Coronary artery (tissue), 2 donors: ENCODE measurements at regions not wholly inside any gene's neighbourhood (a gene's known extent, or its start where the extent isn't known, plus 50 kb on each side); places are given as distances from the start of the nearest gene placed in this dataset.
A peak's percentile ranks its signal among the peaks of the same experiment; 100 is the strongest.

Experiments used
- DNase-seq: peaks from one replicate; pipeline ENCODE4 v3.0.0-alpha.2; 2017; ENCODE audit warnings: low spot score
- H3K27ac ChIP-seq, 2 donors: fragments of 200-600 bp; sonication (generic); one replicate each; pipeline ENCODE4 v1.5.1; 2016 to 2019
- H3K4me3 ChIP-seq: fragments of 200-600 bp; sonication (generic); 2 replicates; pipeline ENCODE4 v1.5.1; 2016; ENCODE audit warnings: mild to moderate bottlenecking, moderate library complexity
- CTCF ChIP-seq: fragments of 200-600 bp; sonication (generic); IDR thresholded peaks from one replicate; pipeline ENCODE4 v1.5.1; 2019; ENCODE audit warnings: antibody characterized with exemption

DNA sequence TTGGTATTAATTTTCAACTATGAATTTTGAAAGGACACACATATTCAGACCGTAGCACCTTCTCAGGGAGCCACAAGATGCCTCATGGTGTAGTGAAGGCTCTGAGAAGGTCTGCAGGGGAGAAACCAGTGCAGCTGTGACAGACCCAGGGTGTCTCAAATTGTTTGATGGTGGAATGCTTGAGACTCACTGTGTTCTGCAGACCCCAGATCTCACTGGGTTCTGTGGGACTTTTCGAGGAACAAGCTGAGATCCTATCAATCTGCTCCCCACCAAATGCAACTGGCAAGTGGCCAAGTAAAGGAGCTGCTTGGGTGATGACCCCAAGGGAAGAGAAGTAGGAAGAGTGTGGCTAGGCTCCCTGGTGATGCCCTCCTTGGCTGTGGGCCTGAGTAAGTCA, 130.5 kb upstream of the UNC5B start:
- peak; percentile 33 for DNase-seq

GRCh38 chr10:71082960-71083715, 129.2 kb upstream of the UNC5B start:
- no peak for TF ChIP-seq CTCF
- no peak overlapping the region for H3K4me3 ChIP-seq
- peak; percentile 16 for DNase-seq

More for the DNA sequence above, 130.5 kb upstream of the UNC5B start:
- no peak for TF ChIP-seq CTCF
- Histone ChIP-seq H3K27ac (no peak overlapping the region), H3K4me3 (no peak overlapping the region)

DNA sequence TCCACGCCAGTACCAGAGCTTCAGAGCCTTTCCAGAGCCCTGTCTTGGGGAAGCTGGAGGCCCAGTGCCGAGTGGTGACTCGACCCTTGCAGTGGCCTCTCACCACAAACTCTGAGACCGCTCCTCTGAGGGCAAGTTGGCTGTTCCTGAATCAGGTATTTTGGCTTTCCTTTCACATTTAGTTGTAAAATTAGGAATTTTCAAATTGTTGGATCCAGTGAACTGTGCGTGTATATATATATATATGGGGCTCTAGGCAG, 128.7 kb upstream of the UNC5B start:
- no peak overlapping the region for H3K4me3 ChIP-seq
- no peak for TF ChIP-seq CTCF
- DNase-seq: peak; percentile 14
- H3K27ac ChIP-seq: no peak overlapping the region

More at GRCh38 chr10:71082960-71083715, 129.2 kb upstream of the UNC5B start:
- H3K27ac ChIP-seq: no peak overlapping the region

DNA sequence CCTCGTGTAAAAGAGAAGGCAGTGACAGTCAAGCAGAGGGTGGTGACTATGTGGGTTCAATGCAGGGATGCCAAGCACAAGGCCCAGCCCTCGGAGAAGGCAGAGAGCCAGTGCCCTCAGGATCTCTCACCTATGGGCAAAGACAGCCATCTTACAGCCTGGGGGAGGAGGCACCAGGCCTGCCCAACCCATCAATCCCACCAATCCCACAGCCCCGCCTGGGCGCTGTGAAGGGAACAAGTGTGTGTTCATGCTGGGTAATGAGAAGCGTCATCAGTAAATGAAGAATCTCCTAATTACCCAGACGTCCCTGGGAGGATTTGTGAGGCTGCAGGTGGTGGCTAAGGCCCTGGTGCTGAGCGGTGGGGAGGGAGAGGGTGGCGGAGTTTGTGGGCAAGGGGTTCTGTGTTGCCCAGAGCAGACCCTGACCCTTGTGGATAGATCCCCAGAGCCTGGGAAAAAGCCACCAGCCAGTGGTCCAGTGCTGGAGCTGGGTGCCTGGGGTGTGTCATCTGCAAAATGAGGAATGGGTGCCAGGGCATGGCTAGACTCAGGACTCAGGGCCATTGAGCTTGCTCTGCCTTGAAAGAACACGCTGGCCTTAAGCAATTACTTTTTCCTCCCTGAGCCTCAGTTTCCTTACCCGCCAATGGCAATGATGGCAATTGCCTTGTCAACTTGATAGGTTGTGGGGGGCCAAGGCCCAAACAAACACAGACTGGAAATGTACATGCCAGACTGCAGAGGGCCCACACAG, 128.1 kb upstream of the UNC5B start:
- Histone ChIP-seq H3K4me3 (no peak overlapping the region), H3K27ac (no peak overlapping the region)
- peak; percentile 64 for DNase-seq
- TF ChIP-seq CTCF: no peak

DNA sequence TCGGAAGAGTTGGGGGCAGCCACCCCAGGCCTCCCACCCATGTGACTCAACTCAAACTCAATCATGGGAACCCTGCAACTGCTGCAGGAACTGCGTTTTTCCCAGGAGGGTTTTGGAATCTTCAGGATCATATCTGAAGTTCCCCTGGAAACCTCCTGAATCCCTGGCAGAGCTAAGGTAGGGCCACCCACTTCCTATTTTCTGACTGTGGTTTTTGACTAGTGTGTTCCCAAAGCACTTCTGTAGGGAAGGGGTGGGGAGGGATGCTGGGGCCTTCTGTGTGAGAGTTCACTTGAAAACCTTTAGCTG, 127.6 kb upstream of the UNC5B start:
- no peak overlapping the region for H3K4me3 ChIP-seq
- H3K27ac ChIP-seq: no peak overlapping the region
- TF ChIP-seq CTCF: no peak
- peak; percentile 41 for DNase-seq

GRCh38 chr10:71085689-71086438, 126.5 kb upstream of the UNC5B start:
- DNase-seq: peak; percentile 59
- H3K27ac ChIP-seq: no peak overlapping the region
- TF ChIP-seq CTCF: no peak
- no peak overlapping the region for H3K4me3 ChIP-seq
